GM12878 (cell line): ENCODE measurements at regions not wholly inside any gene's neighbourhood (a gene's known extent, or its start where the extent isn't known, plus 50 kb on each side); places are given as distances from the start of the nearest gene placed in this dataset.

Source experiments
- BACH1 ChIP-seq: fragments of 450-650 bp; IDR thresholded peaks from 2 replicates; pipeline ENCODE4 v1.6.1; 2017; ENCODE audit warnings: mild to moderate bottlenecking, borderline replicate concordance
- BHLHE40 ChIP-seq, 2 experiments: fragments of 450-650 bp in 1 of 2; IDR thresholded peaks; 2 replicates each; pipeline ENCODE4 v1.6.1; 2011 to 2017; ENCODE audit warnings: low read depth in 2 of 2, borderline replicate concordance in 1 of 2, improper control_type of control experiment in 1 of 2, low read length in 1 of 2, mild to moderate bottlenecking in 1 of 2
- CUX1 ChIP-seq: IDR thresholded peaks from 2 replicates; pipeline ENCODE4 v1.6.1; 2012; ENCODE audit warnings: improper control_type of control experiment, low read depth, low read length; ENCODE audit not compliant: insufficient replicate concordance
- E4F1 ChIP-seq: fragments of 450-650 bp; IDR thresholded peaks from 2 replicates; pipeline ENCODE4 v1.6.1; 2018; ENCODE audit warnings: borderline replicate concordance, mild to moderate bottlenecking; ENCODE audit not compliant: partially characterized antibody
- EGR1 ChIP-seq, 2 experiments: IDR thresholded peaks; 1 replicate in 1 of 2; 2 replicates in 1 of 2; pipeline ENCODE4 v1.6.1; 2011 to 2012; ENCODE audit warnings: low read depth in 2 of 2, low read length in 2 of 2, borderline replicate concordance in 1 of 2, mild to moderate bottlenecking in 1 of 2, moderate library complexity in 1 of 2
- GATAD2B ChIP-seq: fragments of 450-650 bp; conservative IDR thresholded peaks from 2 replicates; pipeline ENCODE4 v1.6.1; 2017; ENCODE audit warnings: low read depth, mild to moderate bottlenecking, moderate library complexity
- HSF1 ChIP-seq: fragments of 150-350 bp; IDR thresholded peaks from 2 replicates; pipeline ENCODE4 v1.6.1; 2014; ENCODE audit warnings: mild to moderate bottlenecking, low read depth, low read length
- LARP7 ChIP-seq: fragments of 450-650 bp; IDR thresholded peaks from 2 replicates; pipeline ENCODE4 v1.6.1; 2017; ENCODE audit warnings: mild to moderate bottlenecking
- MXI1 ChIP-seq: fragments of 150-350 bp; IDR thresholded peaks from 2 replicates; pipeline ENCODE4 v1.6.1; 2011; ENCODE audit warnings: low read depth, mild to moderate bottlenecking, inconsistent platforms, low read length, improper control_type of control experiment
- POU2F2 ChIP-seq: IDR thresholded peaks from 3 replicates; pipeline ENCODE4 v1.6.1; 2011; ENCODE audit warnings: low read depth, mild to moderate bottlenecking, low read length, borderline replicate concordance
- RBBP5 ChIP-seq: fragments of 200-600 bp; sonication (generic); conservative IDR thresholded peaks from 2 replicates; pipeline ENCODE4 v1.6.1; 2016
- SPI1 ChIP-seq: IDR thresholded peaks from 2 replicates; pipeline ENCODE4 v1.6.1; 2011; ENCODE audit warnings: low read depth, mild to moderate bottlenecking, low read length, moderate library complexity, borderline replicate concordance; ENCODE audit not compliant: insufficient read depth
- ZBED1 ChIP-seq: IDR thresholded peaks from 2 replicates; pipeline ENCODE4 v1.6.1; 2016; ENCODE audit warnings: borderline replicate concordance

DNA sequence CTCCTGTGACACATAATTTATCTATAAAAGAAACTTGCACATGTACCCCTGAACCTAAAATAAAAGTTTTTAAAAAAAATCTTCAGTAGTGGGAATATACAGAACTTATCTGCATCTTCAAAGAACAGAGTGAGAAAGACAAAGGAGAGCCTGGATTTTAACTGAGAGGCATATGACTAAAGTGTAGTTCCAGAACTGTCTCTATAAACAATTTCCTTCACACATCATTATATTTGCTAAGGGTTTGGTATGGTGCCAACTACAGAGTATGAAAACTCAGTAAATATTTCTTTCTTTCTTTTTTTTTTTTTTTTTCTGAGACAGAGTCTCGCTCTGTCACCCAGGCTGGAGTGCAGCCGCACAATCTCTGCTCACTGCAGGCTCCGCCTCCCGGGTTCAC is 49.9 kb upstream of the NFKB1 start (continued):
- TF ChIP-seq CUX1 (no peak), MXI1 (no peak), E4F1 (no peak), EGR1 (IDR thresholded peaks at IDR 0.05; ENCODE audit: borderline replicate concordance in 1 of 2, low read depth in 2 of 2, low read length in 2 of 2) (no peak), SPI1 (no peak), BHLHE40 (IDR thresholded peaks at IDR 0.05; ENCODE audit: borderline replicate concordance in 1 of 2, low read depth in 2 of 2, low read length in 1 of 2) (no peak), GATAD2B (no peak), HSF1 (no peak), LARP7 (no peak), BACH1 (no peak), RBBP5 (no peak), POU2F2 (no peak), ZBED1 (no peak)
